HG03095 (cell line): ENCODE measurements at regions not wholly inside any gene's neighbourhood (a gene's known extent, or its start where the extent isn't known, plus 50 kb on each side); places are given as distances from the start of the nearest gene placed in this dataset.
"Not testable (repeated sequence)": the region's sequence is repeated elsewhere in the genome, so short reads cannot be mapped to it uniquely, and the experiment has no call there.

Source experiments
- ATAC-seq: cut with Tn5 transposase; IDR thresholded peaks from one replicate; pipeline ENCODE4 v1.9.1; 2021; ENCODE audit warnings: moderate library complexity; ENCODE audit not compliant: unreplicated experiment

DNA sequence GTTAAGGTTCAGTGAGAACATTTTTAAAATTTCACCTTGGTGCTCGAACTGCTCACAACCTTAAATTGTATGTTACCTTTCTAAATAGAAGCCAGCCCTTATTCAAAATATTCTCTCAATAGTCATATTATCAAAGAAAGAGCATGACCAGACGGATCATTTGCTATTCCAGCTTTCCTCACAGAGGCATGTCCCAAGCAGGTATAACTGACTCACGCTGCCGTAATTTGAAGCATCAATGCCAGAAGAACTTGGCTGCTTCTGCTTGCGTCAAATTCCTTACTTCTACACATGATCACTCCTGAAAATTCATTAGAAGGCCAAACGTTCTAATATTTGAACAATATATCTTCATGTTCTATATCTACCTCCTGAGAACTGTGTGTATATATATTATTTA, 69.5 kb upstream of the VGLL4 start:
- ATAC-seq, result no peak

DNA sequence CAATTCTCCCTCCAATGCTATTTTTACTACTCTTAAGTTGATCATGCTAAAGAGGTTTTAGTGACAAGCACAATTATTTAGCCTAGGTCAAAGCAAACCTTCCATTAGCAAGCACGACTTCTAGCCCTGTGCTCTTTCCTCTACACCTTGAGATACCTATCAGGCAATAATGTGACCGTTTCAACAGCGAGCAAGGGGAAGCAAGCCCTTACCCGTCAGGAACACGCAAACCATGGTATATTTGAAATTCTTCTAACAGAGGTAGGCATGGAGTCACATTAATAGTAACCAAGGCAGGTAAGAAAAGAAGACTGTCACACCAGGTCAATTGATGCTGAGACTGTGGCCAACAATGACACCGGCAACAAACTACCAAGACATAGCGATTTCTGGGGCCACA, 68.9 kb upstream of the VGLL4 start:
- ATAC-seq, result no peak

DNA sequence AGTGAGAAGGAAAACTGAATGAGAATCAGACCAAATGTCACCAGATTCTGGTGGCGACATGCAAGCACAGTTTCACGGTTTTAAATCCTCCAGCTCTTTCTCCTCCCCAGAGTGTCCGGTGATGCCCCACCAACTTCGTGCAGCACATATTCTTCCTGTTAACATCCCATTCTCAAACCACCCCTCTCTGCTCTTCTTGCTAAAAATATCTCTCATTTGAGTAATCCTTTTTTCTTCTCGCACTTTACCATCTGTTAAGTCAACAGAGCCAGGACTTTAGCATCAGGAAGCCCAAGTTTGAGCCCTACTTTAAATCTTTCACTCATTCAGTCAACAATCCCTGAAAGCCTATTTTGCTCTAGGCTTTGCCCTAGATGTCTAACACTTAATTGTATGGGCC, 68.2 kb upstream of the VGLL4 start:
- no peak for ATAC-seq

DNA sequence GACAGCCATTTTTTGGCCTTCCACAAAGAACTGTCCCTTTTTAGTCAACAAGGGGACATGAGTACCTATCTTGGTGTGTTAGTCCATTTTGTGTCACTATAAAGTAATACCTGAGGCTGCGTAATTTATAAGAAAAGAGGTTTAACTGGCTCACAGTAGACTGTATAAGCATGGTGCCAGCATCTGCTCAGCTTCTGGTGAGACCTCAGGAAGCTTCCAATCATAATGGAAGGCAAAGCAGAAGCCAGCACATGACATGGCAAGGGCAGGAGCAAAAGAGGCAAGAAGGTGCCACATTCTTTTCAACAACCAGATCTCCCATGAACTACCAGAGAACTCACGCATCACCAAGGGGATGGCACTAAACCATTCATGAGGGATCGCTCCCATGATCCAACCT, 66.1 kb upstream of the VGLL4 start:
- no peak for ATAC-seq

DNA sequence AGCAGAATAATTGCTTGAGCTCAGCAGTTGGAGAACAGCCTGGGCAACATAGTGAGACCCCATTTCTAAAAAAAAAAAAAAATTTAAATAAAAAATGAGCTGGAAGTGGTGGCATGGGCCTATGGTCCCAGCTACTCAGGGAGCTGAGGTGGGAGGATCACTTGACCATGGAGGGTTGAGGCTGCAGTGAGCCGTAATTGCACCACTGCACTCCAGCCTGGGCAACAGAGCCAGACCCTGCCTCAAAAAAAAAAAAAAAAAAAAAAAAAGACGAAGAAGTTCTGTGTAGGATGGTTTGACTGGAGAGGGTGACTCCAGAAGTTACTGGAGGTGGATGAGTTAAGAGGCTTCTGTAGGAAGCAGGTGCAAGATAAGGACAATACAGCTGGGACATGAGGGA, 63.4 kb upstream of the VGLL4 start:
- ATAC-seq, result not testable (repeated sequence)

DNA sequence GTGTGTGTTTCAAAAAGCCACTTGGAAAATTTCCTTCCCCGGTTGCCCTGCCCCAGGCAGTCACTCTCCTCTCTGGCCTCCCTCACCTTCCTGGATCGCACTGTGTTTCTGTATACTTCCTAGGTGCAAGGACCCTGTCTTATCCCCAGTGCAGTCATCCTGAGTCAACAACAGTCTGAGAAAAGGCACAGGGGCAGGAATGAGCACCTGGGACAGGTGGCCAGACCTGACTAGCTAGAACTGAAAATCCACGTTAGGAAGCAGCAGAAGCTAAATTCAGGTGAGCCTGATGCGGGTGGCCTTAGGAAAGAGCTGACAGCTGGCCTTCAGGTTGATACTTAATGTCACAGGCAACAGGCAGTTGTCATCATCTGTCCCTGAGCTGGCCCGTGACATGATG, 62.9 kb upstream of the VGLL4 start:
- no peak for ATAC-seq

DNA sequence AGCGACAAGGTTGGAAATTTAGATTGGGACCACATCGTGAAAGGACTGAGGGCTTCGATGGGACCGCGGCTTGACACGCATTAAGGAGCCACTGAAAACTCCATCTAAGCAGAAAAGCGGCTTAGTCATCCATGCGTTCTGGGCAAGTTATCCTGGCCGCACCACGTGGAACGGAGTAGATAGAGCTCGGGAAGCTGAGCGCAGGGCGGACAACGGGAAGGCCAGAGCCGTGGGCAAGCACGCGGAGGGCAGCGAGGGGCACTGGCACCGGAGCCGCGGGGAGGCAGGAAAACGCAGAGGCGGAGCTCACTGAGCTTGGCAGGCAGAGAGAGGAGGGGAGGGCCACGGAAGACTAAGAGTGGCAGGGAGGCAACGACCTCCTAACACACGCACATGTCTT, 61.3 kb upstream of the VGLL4 start:
- no peak for ATAC-seq

DNA sequence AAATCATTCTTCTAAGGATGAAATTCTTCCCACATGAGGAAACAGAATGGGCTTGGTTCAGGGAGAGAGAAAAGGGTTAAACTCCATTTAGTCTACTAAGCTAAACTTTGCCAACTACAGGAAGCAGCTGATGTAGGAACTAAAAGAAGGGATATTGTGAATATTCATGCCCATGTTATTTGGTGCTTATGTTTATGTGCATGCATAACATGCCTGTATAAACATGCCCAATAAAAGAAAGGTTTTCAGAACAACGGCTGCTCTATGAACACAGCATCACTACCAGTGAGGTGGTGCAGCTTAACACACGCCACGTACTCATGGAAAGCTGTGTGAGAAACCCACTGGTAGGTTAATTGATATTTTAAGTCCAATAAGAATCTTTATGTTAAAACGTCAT, 59.4 kb upstream of the VGLL4 start:
- no peak for ATAC-seq

DNA sequence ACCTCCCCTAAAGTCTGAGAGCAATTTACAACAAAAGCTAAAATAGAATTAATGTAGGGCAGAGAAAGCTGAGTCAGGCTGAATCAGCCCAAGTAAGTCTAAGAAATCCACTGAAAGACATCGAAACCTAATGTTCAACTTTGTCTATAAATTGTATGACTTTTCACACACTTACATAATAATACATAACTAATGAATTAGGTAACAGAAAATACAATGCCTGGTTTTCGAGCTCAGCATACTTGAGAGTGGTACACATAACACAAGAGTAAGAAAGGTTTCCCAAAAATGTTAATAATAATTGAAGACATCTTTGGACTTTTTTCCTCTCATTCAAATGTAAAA, 55.3 kb upstream of the VGLL4 start:
- no peak for ATAC-seq

DNA sequence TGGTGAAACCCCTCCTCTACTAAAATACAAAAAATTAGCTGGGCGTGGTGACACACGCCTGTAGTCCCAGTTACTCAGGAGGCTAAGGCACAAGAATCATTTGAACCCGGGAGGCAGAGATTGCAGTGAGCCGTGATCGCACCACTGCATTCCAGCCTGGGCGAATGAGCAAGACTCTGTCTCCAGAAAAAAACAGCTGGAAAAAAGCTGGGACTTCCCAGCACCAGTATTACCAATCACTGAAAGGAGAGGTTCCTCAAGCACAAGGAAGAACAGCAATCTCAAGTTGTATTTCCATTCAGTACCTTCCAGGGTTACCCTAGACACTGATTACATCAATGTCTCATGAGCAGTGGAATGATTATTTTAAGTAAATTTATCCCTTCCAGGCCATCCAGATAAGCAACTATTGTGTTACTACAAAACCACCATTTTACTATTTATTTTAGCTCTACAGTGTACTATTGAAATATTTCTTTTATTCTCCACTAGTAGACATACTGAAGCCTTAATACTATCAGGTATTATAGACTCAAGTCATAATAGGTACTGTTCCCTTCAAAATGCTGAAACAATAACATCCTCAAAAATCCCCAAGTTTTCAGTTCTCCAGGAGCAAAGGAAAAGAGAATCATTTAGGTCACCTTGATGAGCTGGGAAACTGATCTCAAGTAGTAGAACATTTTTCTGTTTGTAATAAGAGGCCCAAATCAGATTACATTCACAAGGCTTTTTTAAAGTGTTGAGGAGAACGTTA, 54.8 kb upstream of the VGLL4 start:
- ATAC-seq, result no peak

DNA sequence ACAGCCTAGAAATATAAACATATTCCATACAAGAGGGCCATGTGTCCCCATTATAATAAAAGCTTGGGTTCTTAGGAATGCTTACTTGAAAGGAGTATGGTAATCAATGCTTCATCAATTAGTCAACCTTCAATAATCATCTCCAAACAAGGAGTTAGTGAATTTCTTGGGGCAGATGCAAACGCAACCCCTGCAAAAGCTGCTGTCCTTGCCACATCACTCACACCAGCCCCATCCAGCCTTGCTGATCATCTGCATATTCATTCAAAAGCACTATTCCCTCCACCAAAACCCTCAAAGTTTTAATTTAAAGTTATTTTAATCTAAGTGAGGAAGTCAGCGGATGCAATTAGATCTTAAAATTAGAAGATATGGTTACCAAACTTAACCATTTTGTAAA, 54.0 kb upstream of the VGLL4 start:
- ATAC-seq, result no peak

DNA sequence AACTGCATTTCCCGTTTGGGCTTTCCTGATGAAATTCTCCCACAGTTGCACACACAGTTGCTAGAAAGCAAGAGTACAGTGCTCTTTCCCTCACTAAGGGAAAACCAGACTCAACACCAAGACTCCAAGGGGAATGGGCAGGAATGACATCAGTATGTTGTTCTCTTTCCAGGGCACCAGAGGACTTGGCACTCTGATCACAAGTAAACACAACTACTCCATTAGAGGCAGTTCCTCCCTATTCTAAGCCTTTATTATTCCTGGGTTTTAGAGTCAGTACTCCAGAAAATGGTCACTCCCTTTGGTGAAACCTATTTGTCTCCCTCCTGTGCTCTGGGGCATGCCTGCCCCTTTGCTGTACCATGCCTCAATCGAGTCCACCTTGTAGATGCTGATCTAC, 52.3 kb upstream of the VGLL4 start:
- no peak for ATAC-seq
